ENCODE measurements at regions not wholly inside any gene's neighbourhood (a gene's known extent, or its start where the extent isn't known, plus 50 kb on each side); places are given as distances from the start of the nearest gene placed in this dataset.

DNA sequence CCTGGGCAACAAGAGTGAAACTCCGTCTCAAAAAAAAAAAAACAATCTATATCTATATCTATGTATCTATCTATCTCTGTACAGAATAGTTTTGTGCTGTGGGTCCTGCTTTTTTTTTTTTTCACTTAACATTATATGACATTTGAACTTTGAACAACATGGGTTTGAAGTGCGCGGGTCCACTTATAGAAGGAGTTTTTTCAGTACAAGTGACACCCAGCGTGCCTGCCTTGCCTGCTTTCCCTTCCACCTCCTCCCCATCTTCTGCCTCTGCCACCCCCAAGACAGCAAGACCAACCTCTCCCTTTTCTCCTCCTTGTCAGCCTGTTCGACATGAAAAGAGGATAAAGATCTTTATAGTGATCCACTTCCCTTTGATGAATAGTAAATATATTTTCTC lies 102.2 kb upstream of the KCNG1 start:
- no peak for TF ChIP-seq POLR2AphosphoS5 (IDR thresholded peaks at IDR 0.05)
- TF ChIP-seq, protein P1, sequence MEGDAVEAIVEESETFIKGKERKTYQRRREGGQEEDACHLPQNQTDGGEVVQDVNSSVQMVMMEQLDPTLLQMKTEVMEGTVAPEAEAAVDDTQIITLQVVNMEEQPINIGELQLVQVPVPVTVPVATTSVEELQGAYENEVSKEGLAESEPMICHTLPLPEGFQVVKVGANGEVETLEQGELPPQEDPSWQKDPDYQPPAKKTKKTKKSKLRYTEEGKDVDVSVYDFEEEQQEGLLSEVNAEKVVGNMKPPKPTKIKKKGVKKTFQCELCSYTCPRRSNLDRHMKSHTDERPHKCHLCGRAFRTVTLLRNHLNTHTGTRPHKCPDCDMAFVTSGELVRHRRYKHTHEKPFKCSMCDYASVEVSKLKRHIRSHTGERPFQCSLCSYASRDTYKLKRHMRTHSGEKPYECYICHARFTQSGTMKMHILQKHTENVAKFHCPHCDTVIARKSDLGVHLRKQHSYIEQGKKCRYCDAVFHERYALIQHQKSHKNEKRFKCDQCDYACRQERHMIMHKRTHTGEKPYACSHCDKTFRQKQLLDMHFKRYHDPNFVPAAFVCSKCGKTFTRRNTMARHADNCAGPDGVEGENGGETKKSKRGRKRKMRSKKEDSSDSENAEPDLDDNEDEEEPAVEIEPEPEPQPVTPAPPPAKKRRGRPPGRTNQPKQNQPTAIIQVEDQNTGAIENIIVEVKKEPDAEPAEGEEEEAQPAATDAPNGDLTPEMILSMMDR (IDR thresholded peaks at IDR 0.05) = no peak

Measured in esophagus muscularis mucosa (tissue), 3 donors.